ENCODE measurements at regions not wholly inside any gene's neighbourhood (a gene's known extent, or its start where the extent isn't known, plus 50 kb on each side); places are given as distances from the start of the nearest gene placed in this dataset.

GRCh38 chr6:41474213-41474933 lies 71.8 kb upstream of the FOXP4 start:
- no peak for TF ChIP-seq CTCF (conservative IDR thresholded peaks at IDR 0.05)

DNA sequence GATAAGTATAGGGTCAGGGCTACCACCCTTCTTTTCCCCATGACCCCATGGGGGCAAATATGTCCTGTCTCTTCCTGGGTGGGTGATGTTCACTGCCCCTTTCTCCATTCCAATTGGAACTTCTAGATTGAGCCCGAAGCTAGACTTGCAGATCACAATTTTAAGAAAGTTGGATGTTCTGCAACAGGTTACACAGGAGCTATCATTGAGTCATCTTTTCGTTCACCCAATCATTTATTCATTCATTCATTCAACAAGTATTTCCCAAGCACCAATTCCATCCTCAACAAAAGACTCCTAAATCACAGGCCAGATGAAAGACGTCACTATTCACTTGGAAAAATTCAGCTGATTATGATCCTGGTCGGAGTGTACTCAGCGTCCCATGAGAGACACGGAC lies 71.0 kb upstream of the FOXP4 start:
- H3K9me3 Mint-ChIP-seq = no peaks in the 10 kb centered on the region
- peaks cover 58% of the 10 kb centered on the region for H3K27me3 Mint-ChIP-seq (ENCODE audit: low read depth)
- peaks cover 26% of the 10 kb centered on the region for H3K4me1 Mint-ChIP-seq
- TF ChIP-seq CTCF (conservative IDR thresholded peaks at IDR 0.05) = no peak
- H3K27ac Mint-ChIP-seq (ENCODE audit: unreplicated experiment) = no peak overlapping the region
- DNase-seq (ENCODE audit: low read depth, low spot score) = no peak
- no peak overlapping the region for H3K4me3 Mint-ChIP-seq
- H3K36me3 Mint-ChIP-seq (ENCODE audit: low read depth) = no peaks in the 10 kb centered on the region

More at GRCh38 chr6:41474213-41474933, 71.8 kb upstream of the FOXP4 start:
- DNase-seq (ENCODE audit: low read depth, low spot score) = no peak
- Mint-ChIP-seq H3K27me3 (ENCODE audit: low read depth) (peaks cover 66% of the 10 kb centered on the region), H3K4me3 (no peak overlapping the region), H3K4me1 (peaks cover 33% of the 10 kb centered on the region), H3K36me3 (ENCODE audit: low read depth) (no peaks in the 10 kb centered on the region), H3K9me3 (no peaks in the 10 kb centered on the region), H3K27ac (ENCODE audit: unreplicated experiment) (no peak overlapping the region)

- no peaks in the 10 kb centered on the region for H3K9me3 Mint-ChIP-seq
- TF ChIP-seq CTCF (conservative IDR thresholded peaks at IDR 0.05) = no peak
- H3K36me3 Mint-ChIP-seq (ENCODE audit: low read depth) = no peaks in the 10 kb centered on the region
- H3K4me3 Mint-ChIP-seq = no peak overlapping the region
- no peak for DNase-seq (ENCODE audit: low read depth, low spot score)
- H3K27ac Mint-ChIP-seq (ENCODE audit: unreplicated experiment) = no peak overlapping the region
- H3K27me3 Mint-ChIP-seq (ENCODE audit: low read depth) = peaks cover 55% of the 10 kb centered on the region
- peaks cover 25% of the 10 kb centered on the region for H3K4me1 Mint-ChIP-seq
Measured at GRCh38 chr6:41475737-41476357, 70.3 kb upstream of the FOXP4 start.

GRCh38 chr6:41476401-41476800 lies 69.8 kb upstream of the FOXP4 start:
- H3K4me3 Mint-ChIP-seq = no peak overlapping the region

DNA sequence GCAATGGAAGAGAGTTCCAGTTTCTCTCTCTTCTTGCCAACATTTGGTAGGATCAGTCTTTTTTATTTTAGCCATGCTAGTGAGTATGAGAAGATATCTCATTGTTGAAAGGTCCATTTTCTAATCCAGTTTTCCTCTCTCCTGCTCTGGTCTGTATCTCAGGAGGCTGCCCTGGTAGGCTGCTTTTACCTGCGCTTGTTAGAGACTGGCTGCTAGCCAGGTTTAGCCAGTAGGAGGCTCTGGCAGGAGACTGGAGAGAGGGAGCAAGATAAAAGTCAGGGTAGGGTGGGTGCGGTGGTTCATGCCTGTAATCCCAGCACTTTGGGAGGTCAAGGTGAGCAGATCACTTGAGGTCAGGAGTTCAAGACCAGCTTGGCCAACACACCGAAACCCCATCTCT lies 68.6 kb upstream of the FOXP4 start:
- no peak overlapping the region for H3K27ac Mint-ChIP-seq (ENCODE audit: unreplicated experiment)
- no peak overlapping the region for H3K4me3 Mint-ChIP-seq
- DNase-seq (ENCODE audit: low read depth, low spot score) = no peak

More at GRCh38 chr6:41476401-41476800, 69.8 kb upstream of the FOXP4 start:
- no peak for DNase-seq (ENCODE audit: low read depth, low spot score)
- no peaks in the 10 kb centered on the region for H3K36me3 Mint-ChIP-seq (ENCODE audit: low read depth)
- no peak overlapping the region for H3K27ac Mint-ChIP-seq (ENCODE audit: unreplicated experiment)
- no peaks in the 10 kb centered on the region for H3K9me3 Mint-ChIP-seq
- TF ChIP-seq CTCF (conservative IDR thresholded peaks at IDR 0.05) = no peak
- H3K4me1 Mint-ChIP-seq = peaks cover 20% of the 10 kb centered on the region
- peaks cover 49% of the 10 kb centered on the region for H3K27me3 Mint-ChIP-seq (ENCODE audit: low read depth)

More for the DNA sequence above, 68.6 kb upstream of the FOXP4 start:
- no peak for TF ChIP-seq CTCF (conservative IDR thresholded peaks at IDR 0.05)
- peaks cover 15% of the 10 kb centered on the region for H3K4me1 Mint-ChIP-seq
- H3K27me3 Mint-ChIP-seq (ENCODE audit: low read depth) = peaks cover 37% of the 10 kb centered on the region
- no peaks in the 10 kb centered on the region for H3K9me3 Mint-ChIP-seq
- H3K36me3 Mint-ChIP-seq (ENCODE audit: low read depth) = no peaks in the 10 kb centered on the region

All from neural crest cell (in vitro differentiated cells).